HG03095 (cell line): ENCODE measurements at regions not wholly inside any gene's neighbourhood (a gene's known extent, or its start where the extent isn't known, plus 50 kb on each side); places are given as distances from the start of the nearest gene placed in this dataset.
"Not testable (repeated sequence)": the region's sequence is repeated elsewhere in the genome, so short reads cannot be mapped to it uniquely, and the experiment has no call there.

Source experiments
- ATAC-seq: cut with Tn5 transposase; IDR thresholded peaks from one replicate; pipeline ENCODE4 v1.9.1; 2021; ENCODE audit warnings: moderate library complexity; ENCODE audit not compliant: unreplicated experiment

- no peak for ATAC-seq
Observed at GRCh38 chr2:38149531-38149930, 73.6 kb upstream of the CYP1B1 start.

- ATAC-seq: no peak
Observed at GRCh38 chr2:38148501-38148900, 72.5 kb upstream of the CYP1B1 start.

- no peak for ATAC-seq
Observed at GRCh38 chr2:38147333-38148121, 71.6 kb upstream of the CYP1B1 start.

GRCh38 chr2:38146907-38147307, 71.0 kb upstream of the CYP1B1 start:
- ATAC-seq: peak; percentile 90

GRCh38 chr2:38146275-38146906, 70.4 kb upstream of the CYP1B1 start:
- ATAC-seq: peak; percentile 61

GRCh38 chr2:38145236-38145635, 69.3 kb upstream of the CYP1B1 start:
- no peak for ATAC-seq

- ATAC-seq: no peak
Observed at GRCh38 chr2:38142627-38143026, 66.7 kb upstream of the CYP1B1 start.

- ATAC-seq: no peak
Observed at GRCh38 chr2:38141501-38141900, 65.5 kb upstream of the CYP1B1 start.

GRCh38 chr2:38138996-38139395, 63.0 kb upstream of the CYP1B1 start:
- ATAC-seq: no peak

- no peak for ATAC-seq
Observed at GRCh38 chr2:38138419-38138818, 62.5 kb upstream of the CYP1B1 start.

- ATAC-seq: not testable (repeated sequence)
Observed at GRCh38 chr2:38137958-38138357, 62.0 kb upstream of the CYP1B1 start.

- no peak for ATAC-seq
Observed at GRCh38 chr2:38131676-38132075, 55.7 kb upstream of the CYP1B1 start.

GRCh38 chr2:38130876-38131275, 54.9 kb upstream of the CYP1B1 start:
- ATAC-seq: no peak

GRCh38 chr2:38129987-38130386, 54.0 kb upstream of the CYP1B1 start:
- no peak for ATAC-seq

GRCh38 chr2:38129481-38129880, 53.5 kb upstream of the CYP1B1 start:
- no peak for ATAC-seq

- no peak for ATAC-seq
Observed at GRCh38 chr2:38128653-38129052, 52.7 kb upstream of the CYP1B1 start.

GRCh38 chr2:38127277-38127676, 51.3 kb upstream of the CYP1B1 start:
- ATAC-seq: no peak

- ATAC-seq: no peak
Observed at GRCh38 chr2:38125842-38126241, 49.9 kb upstream of the CYP1B1 start.
